ENCODE measurements at regions not wholly inside any gene's neighbourhood (a gene's known extent, or its start where the extent isn't known, plus 50 kb on each side); places are given as distances from the start of the nearest gene placed in this dataset.

GRCh38 chr7:46675456-46675855, 754.4 kb upstream of the IGFBP3 start (continued):
- TF ChIP-seq CEBPB (IDR thresholded peaks at IDR 0.05; ENCODE audit: low read depth, low read length), result no peak

GRCh38 chr7:46672861-46673260, 751.8 kb upstream of the IGFBP3 start:
- H2AFZ ChIP-seq (ENCODE audit: low read length), result no peak overlapping the region
- no peaks in the 10 kb centered on the region; a peak in 2 of 4 replicates for H3K9me3 ChIP-seq (ENCODE audit: insufficient read depth in 2 of 2, low read depth in 1 of 2, low read length in 1 of 2)
- no peak for DNase-seq (ENCODE audit: low read depth in 1 of 2, low spot score in 2 of 2)
- H4K91ac ChIP-seq (replicated peaks; ENCODE audit: insufficient read length, low read length), result no peak overlapping the region
- no peaks in the 10 kb centered on the region for H3K23me2 ChIP-seq (ENCODE audit: low read depth, low read length)
- no peak overlapping the region for H2BK15ac ChIP-seq (ENCODE audit: low read length)
- H3K14ac ChIP-seq (ENCODE audit: insufficient read length), result no peak overlapping the region
- no peak overlapping the region for H3K27ac ChIP-seq (ENCODE audit: low read depth, low read length)
- H4K8ac ChIP-seq (ENCODE audit: extremely low read depth, insufficient read depth, low read length), result no peak overlapping the region
- H3K4me1 ChIP-seq (replicated peaks in 1 of 4; ENCODE audit: control insufficient read depth in 3 of 4, insufficient read depth in 4 of 4, low read length in 3 of 4), result peaks cover 0 to 8% (median 3%) of the 10 kb centered on the region in 4 experiments; a peak in 4 of 7 replicates
- H4K5ac ChIP-seq (ENCODE audit: insufficient read length, low read depth, low read length), result no peak overlapping the region
- H2BK12ac ChIP-seq (ENCODE audit: low read depth, low read length), result no peak overlapping the region
- H2BK20ac ChIP-seq (ENCODE audit: low read length), result no peak overlapping the region; the same call in 1 of the 2 replicates
- no peak for FAIRE-seq
- POLR2A ChIA-PET (ENCODE audit: partially characterized antibody), result no interaction called here
- no peak overlapping the region for H3K23ac ChIP-seq (ENCODE audit: insufficient read length)
- H3K36me3 ChIP-seq (ENCODE audit: control insufficient read depth in 2 of 4, insufficient read depth in 4 of 4, low read length in 3 of 4), result no peaks in the 10 kb centered on the region
- H3K4me2 ChIP-seq (ENCODE audit: insufficient read depth in 1 of 2, low read depth in 2 of 2, low read length in 2 of 2), result no peak overlapping the region
- H2BK120ac ChIP-seq (replicated peaks; ENCODE audit: low read depth, low read length), result no peak overlapping the region
- H2BK5ac ChIP-seq (ENCODE audit: low read depth, low read length), result no peak overlapping the region
- H3K4me3 ChIP-seq (ENCODE audit: extremely low read depth in 1 of 4, insufficient read depth in 2 of 4, low read depth in 3 of 4, low read length in 4 of 4), result no peak overlapping the region
- H3K9ac ChIP-seq (replicated peaks in 1 of 4; ENCODE audit: extremely low read depth in 1 of 4, low read depth in 3 of 4, low read length in 3 of 4), result no peak overlapping the region
- no peaks in the 10 kb centered on the region for H3K79me2 ChIP-seq (ENCODE audit: control insufficient read depth in 1 of 2, insufficient read depth in 2 of 2, low read length in 2 of 2)
- no peak overlapping the region for H3K18ac ChIP-seq (ENCODE audit: extremely low read depth, low read length)
- no peaks in the 10 kb centered on the region for H3K79me1 ChIP-seq (ENCODE audit: low read depth, low read length)
- CTCF ChIA-PET (ENCODE audit: partially characterized antibody), result interaction anchor here (1.3 to 2.0 kb wide), 2 partner anchors 11 to 780 kb away, joined by 3 to 12 read pairs; no protein-coding TSS in a partner anchor
- no peaks in the 10 kb centered on the region for H4K20me1 ChIP-seq (replicated peaks in 1 of 2; ENCODE audit: control insufficient read depth in 1 of 2, insufficient read depth in 2 of 2, low read length in 2 of 2)
- no peak overlapping the region for H3K4ac ChIP-seq (replicated peaks; ENCODE audit: insufficient read length, low read depth, low read length)
- no peaks in the 10 kb centered on the region for H3K27me3 ChIP-seq (replicated peaks in 1 of 4; ENCODE audit: control insufficient read depth in 3 of 4, extremely low read depth in 1 of 4, insufficient read depth in 3 of 4, low read length in 3 of 4)
- 100% methylated on average over 2 of the region's 2 CpGs; no CpG with 5 or more reads in 1 of the 2 experiments for WGBS, 2 experiments (ENCODE audit: extremely low coverage in 1 of 2, insufficient coverage in 1 of 2, insufficient read length in 1 of 2, insufficient replicate concordance in 2 of 2, low coverage in 1 of 2, low lambda C conversion rate in 2 of 2, missing lambda C conversion rate in 1 of 2)
- no peak overlapping the region for H2AK5ac ChIP-seq (ENCODE audit: low read depth, low read length)
- H3K56ac ChIP-seq (replicated peaks; ENCODE audit: insufficient read length, low read depth, low read length), result no peak overlapping the region
- TF ChIP-seq BRCA1 (IDR thresholded peaks at IDR 0.05; ENCODE audit: low read depth, low read length), result no peak

Data from H1 (cell line).